PFSK-1 (cell line): ENCODE measurements at regions not wholly inside any gene's neighbourhood (a gene's known extent, or its start where the extent isn't known, plus 50 kb on each side); places are given as distances from the start of the nearest gene placed in this dataset.

ENCODE experiments used
- FOXP2 ChIP-seq: optimal IDR thresholded peaks from 2 replicates; pipeline ENCODE3; 2011; ENCODE audit warnings: borderline replicate concordance, control low read depth, inconsistent platforms; ENCODE audit not compliant: insufficient read depth; ENCODE audit errors: extremely low read length, extremely low read depth
- POLR2AphosphoS5 ChIP-seq: IDR thresholded peaks from 2 replicates; pipeline ENCODE4 v1.6.1; 2012; ENCODE audit warnings: low read depth, mild to moderate bottlenecking, control low read depth, low read length, moderate library complexity
- SIN3A ChIP-seq: IDR thresholded peaks from 2 replicates; pipeline ENCODE4 v1.6.1; 2012; ENCODE audit warnings: mild to moderate bottlenecking, low read length, moderate library complexity, borderline replicate concordance; ENCODE audit not compliant: insufficient read depth
- TAF1 ChIP-seq: IDR thresholded peaks from 2 replicates; pipeline ENCODE4 v1.6.1; 2012; ENCODE audit warnings: low read length, control low read depth, borderline replicate concordance; ENCODE audit not compliant: insufficient read depth

DNA sequence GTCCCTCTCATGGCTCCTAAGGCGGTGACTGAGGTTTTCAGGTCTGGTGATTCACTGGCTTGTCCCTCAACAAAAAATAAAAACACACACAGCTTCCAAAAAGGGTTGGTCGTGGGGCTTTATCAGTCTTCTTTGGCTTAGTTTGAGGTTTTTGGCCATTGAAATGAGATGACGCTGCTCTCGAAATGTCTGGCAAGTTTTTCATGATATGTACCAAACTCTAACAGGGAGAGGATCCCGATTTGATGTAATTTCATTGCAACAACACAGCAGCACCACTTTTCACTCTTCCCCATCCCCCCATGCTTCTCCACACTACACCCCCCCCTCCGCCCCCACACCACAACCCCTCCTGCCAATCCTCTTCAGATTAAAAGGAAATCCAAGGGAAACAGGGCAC lies 187.1 kb upstream of the NFIA start:
- no peak for TF ChIP-seq SIN3A
- TF ChIP-seq FOXP2, result no peak
- no peak for TF ChIP-seq POLR2AphosphoS5
- no peak for TF ChIP-seq TAF1
